Lower leg skin (tissue), 4 donors: ENCODE measurements at regions not wholly inside any gene's neighbourhood (a gene's known extent, or its start where the extent isn't known, plus 50 kb on each side); places are given as distances from the start of the nearest gene placed in this dataset.

ENCODE experiments used
- DNase-seq, 2 donors: peaks; one replicate each; pipeline ENCODE4 v3.0.0-alpha.2; 2019; ENCODE audit warnings: low spot score in 2 of 2
- H3K4me3 ChIP-seq: fragments of 200-600 bp; sonication (generic); 2 replicates; pipeline ENCODE4 v1.5.1; 2017; ENCODE audit warnings: mild to moderate bottlenecking, low read depth; ENCODE audit not compliant: poor library complexity, severe bottlenecking
- POLR2A ChIP-seq, 2 donors: fragments of 450-650 bp; IDR thresholded peaks; one replicate each; pipeline ENCODE4 v1.6.1; 2016 to 2017; ENCODE audit warnings: antibody characterized with exemption in 2 of 2, mild to moderate bottlenecking in 1 of 2, moderate library complexity in 1 of 2
- WGBS, 2 donors: methylation state at CpG; one replicate each; pipeline ENCODE4 v1.1.5; 2018; 5-methylcytosine and 5-hydroxymethylcytosine counted together
- intact Hi-C: fragments of 100-400 bp; cut with DNase I; formaldehyde crosslinking; loops from one replicate; pipeline ENCODE4 v1.15.0; 2023; ENCODE audit warnings: low total_unique reads
- TF ChIP-seq, protein P1 (sequence below), 3 donors: fragments of 450-650 bp; IDR thresholded peaks; one replicate each; pipeline ENCODE4 v1.5.1; 2016; ENCODE audit warnings: antibody characterized with exemption in 3 of 3, mild to moderate bottlenecking in 3 of 3, moderate library complexity in 2 of 3

DNA sequence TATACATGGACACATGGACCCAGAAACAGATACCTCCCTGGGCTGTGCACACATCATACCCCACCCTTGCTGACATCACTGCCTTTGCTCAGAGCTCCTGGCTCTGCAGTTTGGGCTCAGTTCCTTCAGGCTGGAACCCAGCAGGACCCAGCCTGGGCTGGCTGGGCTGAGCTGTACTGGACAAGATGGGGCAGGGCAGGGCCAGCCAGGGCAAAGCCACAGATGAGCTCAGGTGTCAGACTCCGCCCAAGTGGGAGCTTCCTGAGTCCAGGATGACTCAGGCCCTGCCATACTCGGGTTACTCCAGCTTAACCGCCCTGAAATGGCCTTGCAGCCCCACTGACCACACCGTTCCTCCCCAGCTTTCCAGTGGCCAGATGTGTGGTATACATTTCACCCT lies 284.9 kb downstream of the OSR1 start:
- intact Hi-C loops, result no loop called here
- H3K4me3 ChIP-seq, result no peak overlapping the region
- 63% methylated on average over 4 of the region's 4 CpGs; no CpG with 5 or more reads in 1 of the 2 donors for WGBS, 2 donors
- TF ChIP-seq, protein P1, sequence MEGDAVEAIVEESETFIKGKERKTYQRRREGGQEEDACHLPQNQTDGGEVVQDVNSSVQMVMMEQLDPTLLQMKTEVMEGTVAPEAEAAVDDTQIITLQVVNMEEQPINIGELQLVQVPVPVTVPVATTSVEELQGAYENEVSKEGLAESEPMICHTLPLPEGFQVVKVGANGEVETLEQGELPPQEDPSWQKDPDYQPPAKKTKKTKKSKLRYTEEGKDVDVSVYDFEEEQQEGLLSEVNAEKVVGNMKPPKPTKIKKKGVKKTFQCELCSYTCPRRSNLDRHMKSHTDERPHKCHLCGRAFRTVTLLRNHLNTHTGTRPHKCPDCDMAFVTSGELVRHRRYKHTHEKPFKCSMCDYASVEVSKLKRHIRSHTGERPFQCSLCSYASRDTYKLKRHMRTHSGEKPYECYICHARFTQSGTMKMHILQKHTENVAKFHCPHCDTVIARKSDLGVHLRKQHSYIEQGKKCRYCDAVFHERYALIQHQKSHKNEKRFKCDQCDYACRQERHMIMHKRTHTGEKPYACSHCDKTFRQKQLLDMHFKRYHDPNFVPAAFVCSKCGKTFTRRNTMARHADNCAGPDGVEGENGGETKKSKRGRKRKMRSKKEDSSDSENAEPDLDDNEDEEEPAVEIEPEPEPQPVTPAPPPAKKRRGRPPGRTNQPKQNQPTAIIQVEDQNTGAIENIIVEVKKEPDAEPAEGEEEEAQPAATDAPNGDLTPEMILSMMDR (IDR thresholded peaks at IDR 0.05), result no peak
- no peak for TF ChIP-seq POLR2A (IDR thresholded peaks at IDR 0.05)
- DNase-seq, result no peak

DNA sequence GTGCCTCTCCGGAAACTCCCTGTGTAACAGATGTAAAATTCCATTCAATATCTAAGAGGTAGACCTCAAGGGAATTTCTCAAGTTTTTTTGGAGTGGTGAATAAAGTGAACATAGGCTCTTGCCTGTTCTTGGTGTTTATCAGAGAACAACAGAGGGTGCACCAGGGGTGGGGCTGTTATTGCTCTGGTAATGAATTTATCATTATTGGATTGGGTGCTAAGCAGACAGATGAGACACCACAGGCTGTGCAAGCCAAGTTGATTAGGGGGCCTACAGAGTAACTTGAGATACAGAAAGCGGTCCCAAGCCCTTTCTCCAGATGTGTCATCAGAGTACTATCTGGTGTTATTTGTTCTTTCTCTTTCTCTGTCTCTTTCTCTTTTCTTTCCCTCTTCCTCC lies 286.3 kb downstream of the OSR1 start:
- no peak for DNase-seq
- 93 to 97% methylated on average over 2 of the region's 2 CpGs for WGBS, 2 donors
- TF ChIP-seq, protein P1 (IDR thresholded peaks at IDR 0.05), result no peak
- no peak for TF ChIP-seq POLR2A (IDR thresholded peaks at IDR 0.05)
- intact Hi-C loops, result no loop called here
- H3K4me3 ChIP-seq, result no peak overlapping the region

DNA sequence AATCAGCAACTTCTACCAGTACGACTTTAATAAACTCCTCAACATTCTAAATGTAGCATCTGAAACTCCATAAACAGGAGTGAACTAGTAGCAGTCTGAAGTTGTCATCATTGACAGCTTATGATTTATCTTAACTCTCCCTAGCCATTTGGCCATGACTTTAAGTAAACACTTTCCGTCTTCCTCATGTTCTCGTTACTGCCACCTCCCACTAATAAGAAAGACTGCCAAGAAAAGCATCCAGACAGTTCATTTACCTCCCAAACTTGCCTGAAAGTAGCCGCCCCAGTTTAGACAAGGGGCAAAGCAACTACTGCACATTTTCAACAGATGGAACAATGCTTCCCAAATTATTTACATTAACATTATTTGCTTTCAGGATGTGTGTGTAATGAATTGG lies 287.5 kb downstream of the OSR1 start:
- DNase-seq, result no peak
- no peak overlapping the region for H3K4me3 ChIP-seq
- TF ChIP-seq POLR2A (IDR thresholded peaks at IDR 0.05), result no peak
- TF ChIP-seq, protein P1 (IDR thresholded peaks at IDR 0.05), result no peak
- 37 to 55% methylated on average over 4 of the region's 4 CpGs for WGBS, 2 donors
- intact Hi-C loops, result no loop called here

DNA sequence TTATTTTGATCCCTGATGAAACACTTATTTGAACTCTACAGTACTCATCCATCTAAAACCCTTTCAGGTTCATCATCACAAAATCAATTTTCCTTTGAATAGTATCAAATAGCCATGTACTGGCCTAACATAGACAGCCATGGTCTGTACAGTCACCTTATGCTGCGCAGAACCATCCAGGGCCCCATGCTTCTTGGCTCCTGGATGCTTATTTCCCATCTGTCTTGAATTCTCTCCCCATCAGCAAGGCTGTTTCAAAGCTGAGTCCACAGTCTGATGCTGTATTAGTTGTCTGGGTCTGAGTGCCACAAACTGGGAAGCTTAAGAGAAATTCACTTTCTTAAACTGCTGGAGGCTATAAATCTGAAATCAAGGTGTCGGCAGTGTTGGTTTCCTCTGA lies 290.2 kb downstream of the OSR1 start:
- no peak for DNase-seq
- no peak overlapping the region for H3K4me3 ChIP-seq
- intact Hi-C loops, result no loop called here
- 80 to 85% methylated on average over 2 of the region's 2 CpGs for WGBS, 2 donors
- TF ChIP-seq, protein P1 (IDR thresholded peaks at IDR 0.05), result no peak
- no peak for TF ChIP-seq POLR2A (IDR thresholded peaks at IDR 0.05)

DNA sequence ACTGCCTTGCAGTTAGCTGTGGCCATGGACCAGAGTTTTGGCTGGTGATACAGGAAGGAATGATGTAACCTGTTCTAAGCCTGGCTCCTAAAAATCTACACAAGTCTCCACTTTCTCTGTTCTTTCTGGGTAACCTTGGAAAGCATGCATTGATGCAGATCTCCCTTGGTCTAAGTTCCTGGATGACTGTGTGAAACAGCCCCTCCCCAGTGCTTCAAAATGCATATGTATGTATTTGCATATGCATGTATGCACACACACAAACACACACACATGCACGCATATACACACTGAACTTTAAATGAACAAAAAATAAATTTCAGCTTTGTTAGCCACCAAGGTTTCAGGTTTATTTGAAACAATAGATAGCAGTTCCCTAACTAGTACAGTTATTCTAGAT lies 296.1 kb downstream of the OSR1 start:
- no peak for TF ChIP-seq POLR2A (IDR thresholded peaks at IDR 0.05)
- TF ChIP-seq, protein P1 (IDR thresholded peaks at IDR 0.05), result no peak
- 68 to 93% methylated on average over 1 of the region's 1 CpG for WGBS, 2 donors
- DNase-seq, result no peak
- intact Hi-C loops, result no loop called here
- H3K4me3 ChIP-seq, result no peak overlapping the region

DNA sequence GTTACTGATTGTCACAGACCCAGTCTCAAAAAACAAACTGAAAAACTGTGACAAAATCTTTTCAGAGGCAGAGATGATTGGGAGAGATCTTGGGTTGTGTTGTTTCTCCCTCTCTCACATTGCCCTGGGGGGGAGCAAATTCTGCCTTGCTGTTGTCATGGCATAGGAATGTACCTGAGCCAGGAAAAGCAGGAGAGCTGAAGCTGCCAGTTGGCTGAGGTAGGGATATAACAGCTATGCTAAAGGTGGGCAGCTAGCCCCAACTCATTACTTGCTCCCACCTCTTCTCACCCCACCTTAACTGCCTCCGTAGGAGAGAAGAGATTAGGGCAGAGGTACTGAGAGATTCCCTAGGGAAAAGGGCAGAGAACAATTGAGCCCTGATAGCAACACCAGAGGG lies 299.3 kb downstream of the OSR1 start:
- 44 to 45% methylated on average over 1 of the region's 1 CpG for WGBS, 2 donors
- intact Hi-C loops, result no loop called here
- no peak overlapping the region for H3K4me3 ChIP-seq
- TF ChIP-seq, protein P1 (IDR thresholded peaks at IDR 0.05), result no peak
- no peak for TF ChIP-seq POLR2A (IDR thresholded peaks at IDR 0.05)
- DNase-seq, result no peak
